ENCODE measurements at regions not wholly inside any gene's neighbourhood (a gene's known extent, or its start where the extent isn't known, plus 50 kb on each side); places are given as distances from the start of the nearest gene placed in this dataset.
"Not testable (repeated sequence)": the region's sequence is repeated elsewhere in the genome, so short reads cannot be mapped to it uniquely, and the experiment has no call there.

- intact Hi-C loops (cut with micrococcal nuclease) = no loop called here
- Histone ChIP-seq H3K27me3 (ENCODE audit: control insufficient read depth, insufficient read depth, low read length) (no peaks in the 10 kb centered on the region), H3K4me3 (ENCODE audit: low read length) (no peak overlapping the region), H3K36me3 (ENCODE audit: control insufficient read depth, insufficient read depth, low read length) (no peaks in the 10 kb centered on the region), H3K4me1 (ENCODE audit: control insufficient read depth, insufficient read depth, low read length) (peaks cover 6% of the 10 kb centered on the region), H3K27ac (ENCODE audit: low read length) (no peak overlapping the region), H3K9me3 (ENCODE audit: control insufficient read depth, insufficient read depth, low read length) (no peaks in the 10 kb centered on the region)
- ATAC-seq (peak in 1 of 3 donors; percentile 34), DNase-seq (no peak)
- Mint-ChIP-seq H3K9me3 (no peaks in the 10 kb centered on the region), H3K27ac (no peak overlapping the region), H3K4me3 (no peak overlapping the region), H3K36me3 (no peaks in the 10 kb centered on the region), H3K4me1 (peaks cover 0 to 5% of the 10 kb centered on the region in 2 donors), H3K27me3 (ENCODE audit: low read depth in 2 of 2) (no peaks in the 10 kb centered on the region)
- WGBS (ENCODE audit: insufficient coverage) = 49% methylated on average over 3 of the region's 6 CpGs
- TF ChIP-seq, protein P1, sequence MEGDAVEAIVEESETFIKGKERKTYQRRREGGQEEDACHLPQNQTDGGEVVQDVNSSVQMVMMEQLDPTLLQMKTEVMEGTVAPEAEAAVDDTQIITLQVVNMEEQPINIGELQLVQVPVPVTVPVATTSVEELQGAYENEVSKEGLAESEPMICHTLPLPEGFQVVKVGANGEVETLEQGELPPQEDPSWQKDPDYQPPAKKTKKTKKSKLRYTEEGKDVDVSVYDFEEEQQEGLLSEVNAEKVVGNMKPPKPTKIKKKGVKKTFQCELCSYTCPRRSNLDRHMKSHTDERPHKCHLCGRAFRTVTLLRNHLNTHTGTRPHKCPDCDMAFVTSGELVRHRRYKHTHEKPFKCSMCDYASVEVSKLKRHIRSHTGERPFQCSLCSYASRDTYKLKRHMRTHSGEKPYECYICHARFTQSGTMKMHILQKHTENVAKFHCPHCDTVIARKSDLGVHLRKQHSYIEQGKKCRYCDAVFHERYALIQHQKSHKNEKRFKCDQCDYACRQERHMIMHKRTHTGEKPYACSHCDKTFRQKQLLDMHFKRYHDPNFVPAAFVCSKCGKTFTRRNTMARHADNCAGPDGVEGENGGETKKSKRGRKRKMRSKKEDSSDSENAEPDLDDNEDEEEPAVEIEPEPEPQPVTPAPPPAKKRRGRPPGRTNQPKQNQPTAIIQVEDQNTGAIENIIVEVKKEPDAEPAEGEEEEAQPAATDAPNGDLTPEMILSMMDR (IDR thresholded peaks at IDR 0.05) = no peak
Measured at GRCh38 chr2:230636684-230637271, 75.9 kb upstream of the CAB39 start.

GRCh38 chr2:230637486-230637885, 75.2 kb upstream of the CAB39 start:
- H3K27me3 ChIP-seq (ENCODE audit: control insufficient read depth, insufficient read depth, low read length); H3K27ac Mint-ChIP-seq; H3K4me3 ChIP-seq (ENCODE audit: low read length); H3K36me3 Mint-ChIP-seq; H3K4me1 Mint-ChIP-seq; H3K4me3 Mint-ChIP-seq; H3K9me3 Mint-ChIP-seq; intact Hi-C loops (cut with micrococcal nuclease); ATAC-seq; H3K27ac ChIP-seq (ENCODE audit: low read length); H3K36me3 ChIP-seq (ENCODE audit: control insufficient read depth, insufficient read depth, low read length); DNase-seq; H3K27me3 Mint-ChIP-seq (ENCODE audit: low read depth in 2 of 2); H3K9me3 ChIP-seq (ENCODE audit: control insufficient read depth, insufficient read depth, low read length): not testable (repeated sequence)
- peaks cover 10% of the 10 kb centered on the region for H3K4me1 ChIP-seq (ENCODE audit: control insufficient read depth, insufficient read depth, low read length)
- WGBS (ENCODE audit: insufficient coverage) = 80% methylated on average over 8 of the region's 8 CpGs

- H3K4me1 ChIP-seq (ENCODE audit: control insufficient read depth, insufficient read depth, low read length) = peaks cover 33% of the 10 kb centered on the region
- intact Hi-C loops (cut with micrococcal nuclease) = no loop called here
- TF ChIP-seq, protein P1 (IDR thresholded peaks at IDR 0.05) = no peak
- Mint-ChIP-seq H3K9me3 (no peaks in the 10 kb centered on the region), H3K36me3 (no peaks in the 10 kb centered on the region), H3K27ac (no peak overlapping the region), H3K4me1 (peaks cover 15 to 23% of the 10 kb centered on the region in 2 donors), H3K27me3 (ENCODE audit: low read depth in 2 of 2) (no peaks in the 10 kb centered on the region), H3K4me3 (no peak overlapping the region)
- no peak overlapping the region for H3K27ac ChIP-seq (ENCODE audit: low read length)
- no peak overlapping the region for H3K4me3 ChIP-seq (ENCODE audit: low read length)
- no peak for ATAC-seq
- H3K36me3 ChIP-seq (ENCODE audit: control insufficient read depth, insufficient read depth, low read length) = no peaks in the 10 kb centered on the region
- DNase-seq = no peak
- 75% methylated on average over 4 of the region's 6 CpGs for WGBS (ENCODE audit: insufficient coverage)
- no peaks in the 10 kb centered on the region for H3K9me3 ChIP-seq (ENCODE audit: control insufficient read depth, insufficient read depth, low read length)
- no peaks in the 10 kb centered on the region for H3K27me3 ChIP-seq (ENCODE audit: control insufficient read depth, insufficient read depth, low read length)
Measured at GRCh38 chr2:230640540-230641011, 72.1 kb upstream of the CAB39 start.

DNA sequence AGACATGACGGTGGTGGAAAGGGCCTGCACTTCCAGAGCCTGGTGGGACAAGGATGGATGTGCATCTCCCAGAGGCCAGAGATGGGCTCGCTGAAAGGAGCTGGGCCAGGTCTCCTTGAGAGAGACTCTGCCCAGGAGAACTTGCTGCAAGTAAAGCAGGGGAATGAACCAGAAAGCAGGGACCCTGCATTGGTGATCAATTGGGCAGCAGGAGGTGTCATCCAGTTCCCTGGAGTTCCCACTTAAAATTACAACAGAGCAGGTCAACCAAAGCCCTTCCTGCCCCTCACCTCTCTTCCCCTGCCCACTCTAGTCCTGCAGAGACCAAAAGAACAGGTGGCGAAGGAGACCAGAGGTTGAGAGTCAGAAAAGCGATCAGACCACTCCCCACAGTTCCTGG, 69.7 kb upstream of the CAB39 start:
- H3K4me1 ChIP-seq (ENCODE audit: control insufficient read depth, insufficient read depth, low read length) = peaks cover 26% of the 10 kb centered on the region
- WGBS (ENCODE audit: insufficient coverage) = 97% methylated on average over 3 of the region's 4 CpGs
- Mint-ChIP-seq H3K4me1 (peaks cover 15 to 18% of the 10 kb centered on the region in 2 donors), H3K27ac (peak overlapping the region; percentile 79 to 86), H3K4me3 (peak overlapping the region; percentile 21), H3K36me3 (no peaks in the 10 kb centered on the region), H3K27me3 (ENCODE audit: low read depth in 2 of 2) (no peaks in the 10 kb centered on the region), H3K9me3 (no peaks in the 10 kb centered on the region)
- TF ChIP-seq, protein P1 (IDR thresholded peaks at IDR 0.05) = no peak
- intact Hi-C loops (cut with micrococcal nuclease) = no loop called here
- no peak for DNase-seq
- H3K9me3 ChIP-seq (ENCODE audit: control insufficient read depth, insufficient read depth, low read length) = no peaks in the 10 kb centered on the region
- H3K4me3 ChIP-seq (ENCODE audit: low read length) = no peak overlapping the region
- H3K27ac ChIP-seq (ENCODE audit: low read length) = peak overlapping the region; percentile 55
- H3K36me3 ChIP-seq (ENCODE audit: control insufficient read depth, insufficient read depth, low read length) = no peaks in the 10 kb centered on the region
- ATAC-seq = no peak
- H3K27me3 ChIP-seq (ENCODE audit: control insufficient read depth, insufficient read depth, low read length) = no peaks in the 10 kb centered on the region
